Liver (tissue), 3 donors: ENCODE measurements at regions not wholly inside any gene's neighbourhood (a gene's known extent, or its start where the extent isn't known, plus 50 kb on each side); places are given as distances from the start of the nearest gene placed in this dataset.
"Not testable (repeated sequence)": the region's sequence is repeated elsewhere in the genome, so short reads cannot be mapped to it uniquely, and the experiment has no call there.

Experiments used
- FOXA1 ChIP-seq: IDR thresholded peaks from 2 replicates; pipeline ENCODE4 v1.6.1; 2016; ENCODE audit warnings: antibody characterized with exemption
- GABPA ChIP-seq, 2 donors: IDR thresholded peaks in 1 of 2; conservative IDR thresholded peaks in 1 of 2; 2 replicates each; pipeline ENCODE4 v1.6.1; 2016; ENCODE audit warnings: antibody characterized with exemption in 2 of 2, mild to moderate bottlenecking in 1 of 2, moderate library complexity in 1 of 2
- HNF4G ChIP-seq: IDR thresholded peaks from 2 replicates; pipeline ENCODE4 v1.6.1; 2016; ENCODE audit warnings: antibody characterized with exemption
- JUND ChIP-seq, 2 donors: IDR thresholded peaks; 2 replicates each; pipeline ENCODE4 v1.6.1; 2016; ENCODE audit warnings: antibody characterized with exemption in 2 of 2
- NR2F2 ChIP-seq: IDR thresholded peaks from 2 replicates; pipeline ENCODE4 v1.6.1; 2016; ENCODE audit warnings: antibody characterized with exemption
- RAD21 ChIP-seq, 2 donors: IDR thresholded peaks; 2 replicates each; pipeline ENCODE4 v1.6.1; 2016; ENCODE audit warnings: antibody characterized with exemption in 2 of 2, mild to moderate bottlenecking in 2 of 2
- RXRA ChIP-seq, 2 donors: IDR thresholded peaks; 2 replicates each; pipeline ENCODE4 v1.6.1; 2017 to 2018; ENCODE audit warnings: antibody characterized with exemption in 2 of 2, mild to moderate bottlenecking in 1 of 2
- TAF1 ChIP-seq: conservative IDR thresholded peaks from 2 replicates; pipeline ENCODE4 v1.6.1; 2016; ENCODE audit warnings: antibody characterized with exemption, mild to moderate bottlenecking
- YY1 ChIP-seq: IDR thresholded peaks from 2 replicates; pipeline ENCODE4 v1.6.1; 2016; ENCODE audit warnings: antibody characterized with exemption, mild to moderate bottlenecking
- TF ChIP-seq, protein P1 (sequence below): fragments of 150-350 bp; IDR thresholded peaks from 2 replicates; pipeline ENCODE4 v1.5.1; 2017; ENCODE audit warnings: improper control_type of control experiment, low read depth, low read length; ENCODE audit not compliant: missing input control
- TF ChIP-seq, protein P2 (sequence below): IDR thresholded peaks from 2 replicates; pipeline ENCODE4 v1.6.1; 2016; ENCODE audit warnings: antibody characterized with exemption
- TF ChIP-seq, protein P3 (sequence below): IDR thresholded peaks from 2 replicates; pipeline ENCODE4 v1.6.1; 2016; ENCODE audit warnings: antibody characterized with exemption
- TF ChIP-seq, protein P4 (sequence below): IDR thresholded peaks from 2 replicates; pipeline ENCODE4 v1.6.1; 2016; ENCODE audit warnings: antibody characterized with exemption, mild to moderate bottlenecking
- donor health status: healthy.
- donor health status: healthy.

DNA sequence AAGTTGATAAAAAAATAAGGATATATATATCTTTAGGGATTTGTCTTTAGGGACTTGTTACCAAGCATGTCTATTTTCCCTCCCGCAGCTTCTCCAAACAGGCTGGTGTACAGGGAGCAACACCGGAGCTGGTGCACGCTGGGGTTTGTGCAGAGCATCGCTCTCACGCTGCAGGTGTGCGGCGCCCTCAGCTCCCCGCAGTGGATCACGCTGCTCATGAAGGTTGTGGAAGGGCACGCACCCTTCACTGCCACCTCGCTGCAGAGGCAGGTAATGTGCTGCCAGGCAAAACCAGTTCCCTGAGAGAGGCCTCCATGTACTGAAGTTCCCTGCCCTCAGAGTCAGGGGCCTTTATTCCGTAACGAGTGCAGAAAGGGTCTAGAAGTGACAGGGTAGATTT, 101.0 kb downstream of the GOLGA6L22 start:
- TF ChIP-seq, protein P1, sequence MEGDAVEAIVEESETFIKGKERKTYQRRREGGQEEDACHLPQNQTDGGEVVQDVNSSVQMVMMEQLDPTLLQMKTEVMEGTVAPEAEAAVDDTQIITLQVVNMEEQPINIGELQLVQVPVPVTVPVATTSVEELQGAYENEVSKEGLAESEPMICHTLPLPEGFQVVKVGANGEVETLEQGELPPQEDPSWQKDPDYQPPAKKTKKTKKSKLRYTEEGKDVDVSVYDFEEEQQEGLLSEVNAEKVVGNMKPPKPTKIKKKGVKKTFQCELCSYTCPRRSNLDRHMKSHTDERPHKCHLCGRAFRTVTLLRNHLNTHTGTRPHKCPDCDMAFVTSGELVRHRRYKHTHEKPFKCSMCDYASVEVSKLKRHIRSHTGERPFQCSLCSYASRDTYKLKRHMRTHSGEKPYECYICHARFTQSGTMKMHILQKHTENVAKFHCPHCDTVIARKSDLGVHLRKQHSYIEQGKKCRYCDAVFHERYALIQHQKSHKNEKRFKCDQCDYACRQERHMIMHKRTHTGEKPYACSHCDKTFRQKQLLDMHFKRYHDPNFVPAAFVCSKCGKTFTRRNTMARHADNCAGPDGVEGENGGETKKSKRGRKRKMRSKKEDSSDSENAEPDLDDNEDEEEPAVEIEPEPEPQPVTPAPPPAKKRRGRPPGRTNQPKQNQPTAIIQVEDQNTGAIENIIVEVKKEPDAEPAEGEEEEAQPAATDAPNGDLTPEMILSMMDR, result not testable (repeated sequence)
- TF ChIP-seq RAD21 (IDR thresholded peaks at IDR 0.05); RXRA (IDR thresholded peaks at IDR 0.05); TAF1; GABPA (IDR thresholded peaks at IDR 0.05 in 1 of 2, conservative IDR thresholded peaks at IDR 0.05 in 1 of 2); JUND (IDR thresholded peaks at IDR 0.05); YY1; HNF4G; NR2F2; FOXA1: not testable (repeated sequence)
- TF ChIP-seq, protein P2, sequence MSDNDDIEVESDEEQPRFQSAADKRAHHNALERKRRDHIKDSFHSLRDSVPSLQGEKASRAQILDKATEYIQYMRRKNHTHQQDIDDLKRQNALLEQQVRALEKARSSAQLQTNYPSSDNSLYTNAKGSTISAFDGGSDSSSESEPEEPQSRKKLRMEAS, result not testable (repeated sequence)
- TF ChIP-seq, protein P3, sequence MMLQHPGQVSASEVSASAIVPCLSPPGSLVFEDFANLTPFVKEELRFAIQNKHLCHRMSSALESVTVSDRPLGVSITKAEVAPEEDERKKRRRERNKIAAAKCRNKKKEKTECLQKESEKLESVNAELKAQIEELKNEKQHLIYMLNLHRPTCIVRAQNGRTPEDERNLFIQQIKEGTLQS, result not testable (repeated sequence)
- TF ChIP-seq, protein P4, sequence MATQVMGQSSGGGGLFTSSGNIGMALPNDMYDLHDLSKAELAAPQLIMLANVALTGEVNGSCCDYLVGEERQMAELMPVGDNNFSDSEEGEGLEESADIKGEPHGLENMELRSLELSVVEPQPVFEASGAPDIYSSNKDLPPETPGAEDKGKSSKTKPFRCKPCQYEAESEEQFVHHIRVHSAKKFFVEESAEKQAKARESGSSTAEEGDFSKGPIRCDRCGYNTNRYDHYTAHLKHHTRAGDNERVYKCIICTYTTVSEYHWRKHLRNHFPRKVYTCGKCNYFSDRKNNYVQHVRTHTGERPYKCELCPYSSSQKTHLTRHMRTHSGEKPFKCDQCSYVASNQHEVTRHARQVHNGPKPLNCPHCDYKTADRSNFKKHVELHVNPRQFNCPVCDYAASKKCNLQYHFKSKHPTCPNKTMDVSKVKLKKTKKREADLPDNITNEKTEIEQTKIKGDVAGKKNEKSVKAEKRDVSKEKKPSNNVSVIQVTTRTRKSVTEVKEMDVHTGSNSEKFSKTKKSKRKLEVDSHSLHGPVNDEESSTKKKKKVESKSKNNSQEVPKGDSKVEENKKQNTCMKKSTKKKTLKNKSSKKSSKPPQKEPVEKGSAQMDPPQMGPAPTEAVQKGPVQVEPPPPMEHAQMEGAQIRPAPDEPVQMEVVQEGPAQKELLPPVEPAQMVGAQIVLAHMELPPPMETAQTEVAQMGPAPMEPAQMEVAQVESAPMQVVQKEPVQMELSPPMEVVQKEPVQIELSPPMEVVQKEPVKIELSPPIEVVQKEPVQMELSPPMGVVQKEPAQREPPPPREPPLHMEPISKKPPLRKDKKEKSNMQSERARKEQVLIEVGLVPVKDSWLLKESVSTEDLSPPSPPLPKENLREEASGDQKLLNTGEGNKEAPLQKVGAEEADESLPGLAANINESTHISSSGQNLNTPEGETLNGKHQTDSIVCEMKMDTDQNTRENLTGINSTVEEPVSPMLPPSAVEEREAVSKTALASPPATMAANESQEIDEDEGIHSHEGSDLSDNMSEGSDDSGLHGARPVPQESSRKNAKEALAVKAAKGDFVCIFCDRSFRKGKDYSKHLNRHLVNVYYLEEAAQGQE, result not testable (repeated sequence)
